GM10266 (cell line): ENCODE measurements at regions not wholly inside any gene's neighbourhood (a gene's known extent, or its start where the extent isn't known, plus 50 kb on each side); places are given as distances from the start of the nearest gene placed in this dataset.

Source experiments
- DNase-seq: peaks from one replicate; pipeline ENCODE4 v3.0.0; 2012; ENCODE audit errors: extremely low spot score
- TF ChIP-seq, protein P1 (sequence below): IDR thresholded peaks from 2 replicates; pipeline ENCODE4 v1.5.1; 2012; ENCODE audit warnings: mild to moderate bottlenecking, low read depth; ENCODE audit not compliant: control insufficient read depth, insufficient read depth; ENCODE audit errors: missing control alignments

- TF ChIP-seq, protein P1, sequence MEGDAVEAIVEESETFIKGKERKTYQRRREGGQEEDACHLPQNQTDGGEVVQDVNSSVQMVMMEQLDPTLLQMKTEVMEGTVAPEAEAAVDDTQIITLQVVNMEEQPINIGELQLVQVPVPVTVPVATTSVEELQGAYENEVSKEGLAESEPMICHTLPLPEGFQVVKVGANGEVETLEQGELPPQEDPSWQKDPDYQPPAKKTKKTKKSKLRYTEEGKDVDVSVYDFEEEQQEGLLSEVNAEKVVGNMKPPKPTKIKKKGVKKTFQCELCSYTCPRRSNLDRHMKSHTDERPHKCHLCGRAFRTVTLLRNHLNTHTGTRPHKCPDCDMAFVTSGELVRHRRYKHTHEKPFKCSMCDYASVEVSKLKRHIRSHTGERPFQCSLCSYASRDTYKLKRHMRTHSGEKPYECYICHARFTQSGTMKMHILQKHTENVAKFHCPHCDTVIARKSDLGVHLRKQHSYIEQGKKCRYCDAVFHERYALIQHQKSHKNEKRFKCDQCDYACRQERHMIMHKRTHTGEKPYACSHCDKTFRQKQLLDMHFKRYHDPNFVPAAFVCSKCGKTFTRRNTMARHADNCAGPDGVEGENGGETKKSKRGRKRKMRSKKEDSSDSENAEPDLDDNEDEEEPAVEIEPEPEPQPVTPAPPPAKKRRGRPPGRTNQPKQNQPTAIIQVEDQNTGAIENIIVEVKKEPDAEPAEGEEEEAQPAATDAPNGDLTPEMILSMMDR: no peak
- DNase-seq: no peak
Observed at GRCh38 chr1:112057736-112058135, 68.3 kb upstream of the KCND3 start.

DNA sequence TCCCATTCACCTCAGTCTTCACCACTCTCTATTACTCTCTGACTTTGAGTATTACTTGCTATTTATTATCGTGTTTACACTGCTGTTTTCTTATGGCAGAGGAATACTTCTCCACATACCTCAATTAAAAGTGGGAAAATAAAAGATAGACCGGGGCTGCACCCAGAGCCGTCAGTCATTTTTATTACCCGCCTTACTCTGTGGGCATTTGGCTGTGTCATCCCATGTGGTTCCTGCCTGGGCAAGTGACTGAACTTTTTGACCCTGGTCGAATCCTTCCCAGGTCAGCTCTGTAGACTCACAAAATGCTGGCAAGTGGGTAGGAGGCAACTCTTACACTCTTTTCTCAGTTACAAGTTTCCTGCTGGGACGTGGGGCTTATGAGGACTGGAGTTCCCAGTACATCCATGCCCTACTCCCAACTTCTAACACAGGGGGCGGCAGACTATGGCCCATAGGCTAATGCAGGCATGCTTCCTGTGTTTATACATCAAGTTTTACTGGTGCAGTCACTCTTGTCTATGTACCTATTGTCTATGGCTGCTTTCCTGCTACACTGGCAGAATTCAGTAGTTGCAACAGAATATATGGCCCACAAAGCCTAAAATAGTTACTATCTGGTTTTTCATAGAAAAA is 69.5 kb upstream of the KCND3 start:
- TF ChIP-seq, protein P1: no peak
- no peak for DNase-seq

DNA sequence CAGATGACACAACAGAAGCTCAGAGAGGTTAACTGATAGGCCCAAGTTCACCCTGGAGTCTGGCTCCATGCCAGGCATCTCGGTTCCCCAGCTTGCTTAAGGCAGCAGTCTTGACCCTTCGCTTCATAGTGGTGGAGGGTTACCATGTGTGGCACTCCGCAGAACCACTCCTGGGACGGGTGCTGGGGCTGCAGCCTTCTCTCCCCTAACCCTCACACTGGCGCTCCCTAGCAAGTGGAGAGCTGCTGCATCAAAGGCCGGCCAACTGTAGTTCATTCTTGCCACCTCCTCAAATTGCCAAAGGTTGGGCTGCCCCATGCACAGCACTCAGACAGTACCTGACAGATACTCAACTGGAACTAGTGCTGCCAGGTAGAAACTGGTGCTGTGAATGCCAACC is 70.2 kb upstream of the KCND3 start:
- TF ChIP-seq, protein P1: no peak
- DNase-seq: no peak

DNA sequence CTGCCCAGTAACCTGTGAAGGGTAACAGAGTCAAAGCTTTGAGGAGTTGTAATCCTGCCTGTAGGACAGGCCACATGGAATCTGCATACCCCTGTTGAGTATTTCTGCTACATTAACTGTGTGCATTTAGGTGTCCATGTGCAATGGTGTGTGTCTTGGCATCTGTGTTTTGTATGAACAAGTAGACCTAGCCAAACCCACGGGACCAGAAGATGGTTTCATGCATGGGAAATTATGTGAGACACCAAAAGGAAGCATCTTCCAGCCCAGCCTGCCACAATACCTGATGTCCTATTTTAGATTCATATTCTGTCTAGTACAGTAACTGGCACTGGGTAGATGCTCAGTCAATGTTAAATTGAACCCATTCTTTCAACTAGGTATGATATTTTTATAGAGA is 70.8 kb upstream of the KCND3 start:
- DNase-seq: no peak

DNA sequence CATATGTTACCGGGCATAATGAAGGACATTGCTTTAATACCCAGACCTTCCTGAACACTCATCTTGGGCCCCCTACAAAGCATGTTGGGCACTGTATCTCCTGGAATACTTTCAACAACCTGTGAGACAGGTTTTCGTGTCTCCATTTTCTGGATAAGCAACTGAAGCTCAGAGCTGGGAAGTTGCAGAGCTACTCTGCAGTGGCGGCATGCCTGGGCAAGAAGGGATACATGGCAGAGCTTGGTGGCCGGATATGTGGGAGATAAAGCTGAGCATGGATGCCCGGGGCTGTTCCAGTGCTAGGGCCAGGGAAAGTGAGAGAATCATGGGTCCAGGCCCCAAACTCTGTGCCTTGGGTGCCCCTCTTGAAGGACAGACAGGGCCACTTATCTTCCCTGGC is 71.6 kb upstream of the KCND3 start:
- no peak for DNase-seq
- TF ChIP-seq, protein P1: no peak

More for the DNA sequence above, 70.8 kb upstream of the KCND3 start:
- TF ChIP-seq, protein P1: no peak

- TF ChIP-seq, protein P1: no peak
- DNase-seq: no peak
Observed at GRCh38 chr1:112061901-112062320, 72.4 kb upstream of the KCND3 start.

DNA sequence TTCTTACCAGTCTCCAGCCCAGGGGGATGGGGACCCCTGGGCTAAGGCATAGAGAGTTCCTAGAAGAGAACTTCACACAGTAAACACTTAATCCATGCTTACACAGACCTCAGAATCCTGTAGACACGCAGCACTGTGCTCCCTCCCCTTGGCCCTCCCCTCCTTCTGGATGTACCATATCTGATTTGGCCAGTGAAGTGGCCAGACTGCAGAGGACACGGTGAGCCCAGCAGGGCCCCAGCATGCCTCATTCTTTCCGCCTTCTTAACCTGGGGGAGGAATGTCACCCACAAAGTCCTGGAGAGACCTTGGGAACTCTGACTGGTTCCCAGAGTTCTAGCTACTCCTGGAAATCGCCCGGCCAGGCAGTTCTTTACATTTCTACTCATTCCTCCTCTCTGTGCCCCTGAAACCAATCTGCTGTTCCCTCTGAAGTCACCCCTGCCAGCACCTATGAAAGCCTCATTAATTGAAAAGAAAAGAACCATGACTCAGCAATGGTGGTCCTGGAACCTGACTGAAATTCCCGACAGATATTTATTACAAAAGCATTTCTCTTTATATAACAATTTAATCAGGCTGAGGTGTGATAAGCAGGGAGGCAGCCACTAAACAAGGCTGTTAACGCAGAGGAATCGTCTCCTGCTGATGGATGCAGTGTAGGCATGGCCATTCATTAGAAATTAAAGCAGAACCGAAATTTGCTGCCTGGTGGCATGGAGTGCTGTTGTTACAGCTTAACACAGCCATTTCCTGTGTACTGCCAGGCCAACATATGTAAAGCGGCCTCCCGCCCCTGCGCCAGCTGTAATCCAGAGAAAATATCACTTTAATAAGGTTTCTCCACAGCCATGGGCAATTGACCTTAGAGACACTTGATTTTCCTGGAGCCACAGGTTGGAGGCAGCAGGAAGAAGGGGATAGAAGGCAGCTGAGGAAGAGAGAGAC is 74.6 kb upstream of the KCND3 start:
- TF ChIP-seq, protein P1: no peak
- no peak for DNase-seq
